GM23248 (cell line): ENCODE measurements at regions not wholly inside any gene's neighbourhood (a gene's known extent, or its start where the extent isn't known, plus 50 kb on each side); places are given as distances from the start of the nearest gene placed in this dataset.

Experiments
- DNase-seq: peaks from one replicate; pipeline ENCODE4 v3.0.0-alpha.2; 2015
- H2AFZ ChIP-seq: fragments of 200-600 bp; sonication (generic); 2 replicates; pipeline ENCODE4 v1.6.1; 2016; ENCODE audit warnings: antibody characterized with exemption
- H3F3A ChIP-seq: fragments of 200-600 bp; sonication (generic); 2 replicates; pipeline ENCODE4 v1.6.1; 2016; ENCODE audit warnings: mild to moderate bottlenecking, antibody characterized with exemption, mixed run types; ENCODE audit not compliant: insufficient read depth
- H3K27ac ChIP-seq: fragments of 200-600 bp; sonication (generic); 2 replicates; pipeline ENCODE4 v1.5.1; 2016; ENCODE audit warnings: mild to moderate bottlenecking
- H3K27me3 ChIP-seq: fragments of 200-600 bp; sonication (generic); replicated peaks from 2 replicates; pipeline ENCODE4 v1.6.1; 2016; ENCODE audit warnings: mild to moderate bottlenecking; ENCODE audit not compliant: insufficient read depth
- H3K36me3 ChIP-seq: fragments of 200-600 bp; sonication (generic); 2 replicates; pipeline ENCODE4 v1.6.1; 2016; ENCODE audit warnings: low read depth, mild to moderate bottlenecking
- H3K4me1 ChIP-seq: fragments of 200-600 bp; sonication (generic); 2 replicates; pipeline ENCODE4 v1.6.1; 2016; ENCODE audit warnings: mild to moderate bottlenecking; ENCODE audit not compliant: insufficient read depth
- H3K4me2 ChIP-seq: fragments of 200-600 bp; sonication (generic); one replicate; pipeline ENCODE4 v1.6.1; 2016; ENCODE audit warnings: mild to moderate bottlenecking; ENCODE audit not compliant: unreplicated experiment
- H3K4me3 ChIP-seq: fragments of 200-600 bp; sonication (generic); 2 replicates; pipeline ENCODE4 v1.5.1; 2016; ENCODE audit warnings: mild to moderate bottlenecking
- H3K79me2 ChIP-seq: fragments of 200-600 bp; sonication (generic); 2 replicates; pipeline ENCODE4 v1.6.1; 2016; ENCODE audit warnings: mild to moderate bottlenecking; ENCODE audit not compliant: insufficient read depth
- H3K9ac ChIP-seq: fragments of 200-600 bp; sonication (generic); 2 replicates; pipeline ENCODE4 v1.6.1; 2016; ENCODE audit warnings: mild to moderate bottlenecking
- H3K9me2 ChIP-seq: fragments of 200-600 bp; sonication (generic); 2 replicates; pipeline ENCODE4 v1.6.1; 2016; ENCODE audit warnings: mixed run types, mild to moderate bottlenecking, moderate library complexity; ENCODE audit not compliant: insufficient read depth
- H3K9me3 ChIP-seq: fragments of 200-600 bp; sonication (generic); one replicate; pipeline ENCODE4 v1.6.1; 2017; ENCODE audit warnings: low read depth
- H4K20me1 ChIP-seq: fragments of 200-600 bp; sonication (generic); 2 replicates; pipeline ENCODE4 v1.6.0; 2016; ENCODE audit not compliant: insufficient read depth
- EZH2 ChIP-seq: fragments of 200-600 bp; sonication (generic); IDR thresholded peaks from 2 replicates; pipeline ENCODE4 v1.6.1; 2018; ENCODE audit warnings: antibody characterized with exemption, mild to moderate bottlenecking; ENCODE audit not compliant: insufficient read depth, poor library complexity, severe bottlenecking
- EZH2phosphoT487 ChIP-seq: fragments of 200-600 bp; sonication (generic); IDR thresholded peaks from 2 replicates; pipeline ENCODE4 v1.6.1; 2018; ENCODE audit warnings: antibody characterized with exemption, moderate library complexity, mild to moderate bottlenecking, low read depth; ENCODE audit not compliant: insufficient read depth
- WGBS, 2 experiments: methylation state at CpG; one replicate each; pipeline ENCODE4 v1.1.6; 2015 to 2017; ENCODE audit warnings: low lambda C conversion rate in 2 of 2, low coverage in 1 of 2; ENCODE audit errors: missing lambda C conversion rate in 2 of 2; 5-methylcytosine and 5-hydroxymethylcytosine counted together
- in situ Hi-C: fragments of 300-500 bp; cut with MboI; formaldehyde crosslinking; loops from 2 replicates; pipeline ENCODE4 v1.15.0; 2020

- Histone ChIP-seq H2AFZ (no peak overlapping the region), H3K9ac (no peak overlapping the region), H3K79me2 (no peaks in the 10 kb centered on the region), H3K9me2 (no peaks in the 10 kb centered on the region), H4K20me1 (no peaks in the 10 kb centered on the region), H3K27me3 (no peaks in the 10 kb centered on the region), H3K4me3 (no peak overlapping the region), H3F3A (no peaks in the 10 kb centered on the region), H3K9me3 (no peaks in the 10 kb centered on the region), H3K27ac (no peak overlapping the region), H3K4me1 (no peaks in the 10 kb centered on the region), H3K36me3 (no peaks in the 10 kb centered on the region), H3K4me2 (no peak overlapping the region)
- no peak for DNase-seq
- 49 to 53% methylated on average over 2 of the region's 2 CpGs for WGBS, 2 experiments
- in situ Hi-C loops, result no loop called here
- TF ChIP-seq EZH2, result no peak
- no peak for TF ChIP-seq EZH2phosphoT487
Measured at GRCh38 chr15:23835953-23836352, 148.8 kb upstream of the NDN start.

GRCh38 chr15:23839893-23840474 is 152.9 kb upstream of the NDN start:
- Histone ChIP-seq H3K4me2 (no peak overlapping the region), H3K9ac (no peak overlapping the region), H3K9me2 (no peaks in the 10 kb centered on the region), H4K20me1 (no peaks in the 10 kb centered on the region), H2AFZ (no peak overlapping the region), H3K79me2 (no peaks in the 10 kb centered on the region), H3F3A (no peaks in the 10 kb centered on the region), H3K27me3 (no peaks in the 10 kb centered on the region), H3K4me3 (no peak overlapping the region), H3K27ac (no peak overlapping the region), H3K4me1 (no peaks in the 10 kb centered on the region), H3K9me3 (no peaks in the 10 kb centered on the region), H3K36me3 (no peaks in the 10 kb centered on the region)
- no peak for TF ChIP-seq EZH2phosphoT487
- no peak for TF ChIP-seq EZH2
- WGBS, 2 experiments, result 21 to 28% methylated on average over 6 of the region's 6 CpGs
- in situ Hi-C loops, result loop anchor here (10.0 kb wide), 1 partner anchor 65 kb away; no protein-coding TSS in a partner anchor
- no peak for DNase-seq

GRCh38 chr15:23846218-23846617 is 159.1 kb upstream of the NDN start:
- Histone ChIP-seq H3K9ac (no peak overlapping the region), H3K9me2 (no peaks in the 10 kb centered on the region), H4K20me1 (no peaks in the 10 kb centered on the region), H3K4me3 (no peak overlapping the region), H3K36me3 (no peaks in the 10 kb centered on the region), H3K4me1 (no peaks in the 10 kb centered on the region), H3K79me2 (no peaks in the 10 kb centered on the region), H3K9me3 (no peaks in the 10 kb centered on the region), H3K27ac (no peak overlapping the region), H2AFZ (no peak overlapping the region), H3K4me2 (no peak overlapping the region), H3K27me3 (no peaks in the 10 kb centered on the region), H3F3A (no peaks in the 10 kb centered on the region)
- no peak for DNase-seq
- WGBS, 2 experiments, result 18% methylated on average over 3 of the region's 3 CpGs
- in situ Hi-C loops, result loop anchor here (10.0 kb wide), 1 partner anchor 59 kb away; no protein-coding TSS in a partner anchor
- no peak for TF ChIP-seq EZH2phosphoT487
- TF ChIP-seq EZH2, result no peak

- H3K9me2 ChIP-seq, result no peaks in the 10 kb centered on the region
- H4K20me1 ChIP-seq, result no peaks in the 10 kb centered on the region
- no peaks in the 10 kb centered on the region for H3F3A ChIP-seq
- no peak overlapping the region for H3K4me3 ChIP-seq
- H3K36me3 ChIP-seq, result no peaks in the 10 kb centered on the region
- no peak for DNase-seq
- TF ChIP-seq EZH2phosphoT487, result no peak
- no peak for TF ChIP-seq EZH2
- H3K4me2 ChIP-seq, result no peak overlapping the region
- in situ Hi-C loops, result no loop called here
- H3K79me2 ChIP-seq, result no peaks in the 10 kb centered on the region
- no peaks in the 10 kb centered on the region for H3K9me3 ChIP-seq
- 8 to 9% methylated on average over 6 of the region's 6 CpGs for WGBS, 2 experiments
- no peaks in the 10 kb centered on the region for H3K4me1 ChIP-seq
- no peak overlapping the region for H2AFZ ChIP-seq
- no peaks in the 10 kb centered on the region for H3K27me3 ChIP-seq
- no peak overlapping the region for H3K27ac ChIP-seq
- no peak overlapping the region for H3K9ac ChIP-seq
Measured at GRCh38 chr15:23850666-23851065, 163.6 kb upstream of the NDN start.

- Histone ChIP-seq H3K36me3 (no peaks in the 10 kb centered on the region), H4K20me1 (no peaks in the 10 kb centered on the region), H3K9me2 (no peaks in the 10 kb centered on the region), H3K4me3 (no peak overlapping the region), H3K4me2 (no peak overlapping the region), H3K27me3 (no peaks in the 10 kb centered on the region), H3K4me1 (no peaks in the 10 kb centered on the region), H3K27ac (no peak overlapping the region), H3K79me2 (no peaks in the 10 kb centered on the region), H2AFZ (no peak overlapping the region), H3K9ac (no peak overlapping the region), H3F3A (no peaks in the 10 kb centered on the region), H3K9me3 (no peaks in the 10 kb centered on the region)
- no peak for TF ChIP-seq EZH2
- TF ChIP-seq EZH2phosphoT487, result no peak
- DNase-seq, result no peak
- in situ Hi-C loops, result no loop called here
- WGBS, 2 experiments, result 8 to 13% methylated on average over 2 of the region's 2 CpGs
Measured at GRCh38 chr15:23851921-23852320, 164.8 kb upstream of the NDN start.
